HG03025 (cell line): ENCODE measurements at regions not wholly inside any gene's neighbourhood (a gene's known extent, or its start where the extent isn't known, plus 50 kb on each side); places are given as distances from the start of the nearest gene placed in this dataset.
"Not testable (repeated sequence)": the region's sequence is repeated elsewhere in the genome, so short reads cannot be mapped to it uniquely, and the experiment has no call there.

Source experiments
- ATAC-seq: cut with Tn5 transposase; IDR thresholded peaks from one replicate; pipeline ENCODE4 v1.9.1; 2021; ENCODE audit warnings: mild to moderate bottlenecking, moderate library complexity; ENCODE audit not compliant: unreplicated experiment, low FRiP score

DNA sequence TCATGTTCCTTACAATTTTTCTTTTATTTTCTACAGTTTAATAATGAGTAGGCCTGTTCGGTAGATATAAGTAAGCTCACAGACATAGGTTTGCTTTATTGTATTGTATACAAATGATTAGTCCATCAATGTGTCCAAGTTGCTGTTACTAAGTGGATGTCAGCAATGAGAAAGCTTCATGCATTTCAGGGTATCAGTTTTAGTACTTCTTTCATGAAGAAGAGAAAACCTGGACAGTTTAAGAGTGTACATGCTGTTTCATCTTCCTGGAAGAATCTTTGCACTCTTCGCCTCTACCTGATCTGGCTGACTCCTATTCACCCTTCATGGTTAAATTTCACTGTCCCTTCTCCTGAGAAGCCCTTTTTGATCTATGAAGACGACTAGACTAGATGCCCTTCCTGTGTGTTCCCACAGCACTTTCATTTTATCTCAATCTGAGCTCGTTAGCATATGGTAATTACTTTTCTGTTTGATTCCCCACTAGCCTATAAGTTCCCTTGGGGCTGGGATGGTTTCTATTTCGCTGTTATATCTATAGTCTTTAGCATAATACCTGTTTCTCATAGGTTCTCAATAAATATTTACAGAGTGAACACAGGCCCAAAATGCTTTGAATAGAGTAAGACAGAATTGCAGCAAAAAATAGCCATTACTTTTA, 70.7 kb downstream of the CETN3 start:
- no peak for ATAC-seq

- no peak for ATAC-seq
Observed at GRCh38 chr5:90337449-90338052, 72.0 kb downstream of the CETN3 start.

- ATAC-seq: no peak
Observed at GRCh38 chr5:90336752-90337151, 72.8 kb downstream of the CETN3 start.

GRCh38 chr5:90334741-90335140, 74.8 kb downstream of the CETN3 start:
- ATAC-seq: no peak

GRCh38 chr5:90329911-90330310, 79.6 kb downstream of the CETN3 start:
- no peak for ATAC-seq

GRCh38 chr5:90326995-90327394, 82.6 kb downstream of the CETN3 start:
- ATAC-seq: no peak

- ATAC-seq: no peak
Observed at GRCh38 chr5:90325093-90325492, 84.5 kb downstream of the CETN3 start.

GRCh38 chr5:90320348-90320747, 89.2 kb downstream of the CETN3 start:
- not testable (repeated sequence) for ATAC-seq

DNA sequence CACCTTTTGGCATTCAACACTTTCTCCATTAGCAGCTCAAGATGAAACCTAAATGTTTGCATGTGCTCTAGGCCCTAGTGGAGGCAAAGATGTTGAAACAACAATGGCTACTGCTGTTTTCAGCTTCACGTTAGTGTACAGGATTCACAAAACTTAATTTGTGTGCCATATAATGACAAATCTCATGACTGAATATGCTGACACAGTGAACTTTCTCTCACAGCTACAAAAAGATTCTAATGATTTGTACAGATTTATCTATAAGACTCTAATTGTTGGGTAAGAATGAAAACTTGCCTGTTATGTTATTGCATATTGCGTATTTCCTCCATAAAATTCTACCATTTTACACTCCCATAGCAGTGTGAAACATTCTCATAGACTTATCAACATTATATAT, 97.5 kb downstream of the CETN3 start:
- ATAC-seq: no peak

DNA sequence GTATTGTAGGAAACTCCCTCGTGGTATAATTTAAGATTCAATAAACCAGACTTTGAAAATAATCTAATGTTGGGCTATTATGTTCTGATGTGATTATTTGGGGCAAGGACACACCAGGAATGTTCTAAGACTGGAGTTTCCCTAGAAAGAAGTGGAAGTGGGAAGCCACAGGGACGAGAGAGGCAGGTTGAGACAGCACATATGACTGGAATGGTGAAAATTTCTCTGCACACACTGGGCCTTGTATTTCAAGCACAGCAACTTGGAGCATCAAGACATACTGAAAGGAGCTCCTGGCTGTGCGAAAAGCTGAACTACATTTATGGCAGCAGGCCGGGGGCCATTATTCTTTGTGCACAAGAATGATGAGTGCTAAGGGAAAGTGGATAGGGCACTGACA, 98.2 kb downstream of the CETN3 start:
- ATAC-seq: no peak

DNA sequence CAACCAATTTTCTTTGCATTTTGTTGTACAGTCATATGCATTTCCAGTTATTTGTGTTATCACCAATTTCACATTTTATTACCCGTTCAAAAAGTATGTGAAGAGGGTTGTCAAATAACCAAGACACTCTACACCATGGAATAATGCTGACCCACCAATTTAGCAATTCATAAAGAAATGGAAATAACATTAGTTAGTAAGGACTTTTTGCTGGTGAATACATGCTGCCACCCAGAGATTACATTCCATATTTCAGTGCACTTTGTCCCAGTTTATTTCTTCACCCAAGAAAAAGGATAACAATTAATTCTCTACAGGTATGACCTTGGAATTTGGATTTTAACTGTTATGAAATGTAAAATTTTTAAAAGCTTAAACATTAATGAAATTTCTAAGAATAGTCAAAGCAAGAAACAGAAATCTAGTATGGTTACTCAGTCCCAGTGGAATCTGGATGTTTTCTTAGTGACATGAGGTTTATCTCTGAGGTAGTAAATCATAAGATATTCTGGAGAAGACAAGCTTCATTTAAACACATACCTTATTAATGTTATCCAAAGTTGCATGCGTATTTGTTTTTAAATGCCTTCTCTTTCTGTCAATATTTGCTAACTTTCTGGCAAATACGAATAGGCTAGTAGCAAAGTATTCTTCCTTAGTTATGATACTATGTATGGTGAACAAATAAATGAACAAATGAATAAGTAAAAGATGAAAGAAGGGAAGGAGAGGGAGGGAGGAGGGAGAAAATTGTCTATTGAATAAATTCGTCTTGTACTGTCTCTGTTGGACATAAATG, 100.6 kb downstream of the CETN3 start:
- ATAC-seq: no peak

DNA sequence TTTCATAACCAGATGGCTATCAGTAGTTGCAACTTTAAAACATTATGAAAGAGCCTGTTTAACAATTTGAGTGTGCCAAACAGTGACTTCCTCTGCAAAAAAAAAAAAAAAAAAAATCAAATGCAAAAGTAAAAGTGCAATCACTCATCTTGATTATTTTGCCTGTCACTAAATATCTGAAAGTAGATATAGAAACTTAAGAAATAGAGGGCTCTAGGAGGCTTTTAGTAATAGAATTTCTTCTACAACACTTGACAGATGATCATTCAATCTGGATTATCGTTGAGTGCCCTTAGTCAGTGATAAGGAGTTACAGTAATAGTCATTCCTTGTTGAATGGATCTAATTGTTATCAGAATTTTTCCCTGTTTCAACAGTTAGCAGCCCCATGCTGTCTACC, 101.8 kb downstream of the CETN3 start:
- no peak for ATAC-seq

DNA sequence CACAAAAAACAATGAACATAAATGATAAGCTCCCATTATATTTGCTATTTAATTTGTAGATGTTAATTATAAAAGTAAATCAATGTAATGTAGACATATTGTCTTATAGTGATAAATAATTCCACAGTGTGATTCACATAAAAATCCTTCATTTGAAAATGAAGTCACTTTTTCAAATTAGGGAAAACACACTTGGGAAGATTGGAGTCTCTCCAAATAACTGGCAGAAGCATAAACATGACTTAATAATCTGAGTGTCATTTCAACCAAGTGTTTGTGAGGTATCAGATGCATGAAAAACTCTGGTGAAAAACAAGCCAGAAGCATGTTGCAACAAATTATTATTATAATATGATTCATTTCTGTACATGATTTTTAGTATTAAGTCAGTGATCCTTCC, 102.2 kb downstream of the CETN3 start:
- no peak for ATAC-seq

DNA sequence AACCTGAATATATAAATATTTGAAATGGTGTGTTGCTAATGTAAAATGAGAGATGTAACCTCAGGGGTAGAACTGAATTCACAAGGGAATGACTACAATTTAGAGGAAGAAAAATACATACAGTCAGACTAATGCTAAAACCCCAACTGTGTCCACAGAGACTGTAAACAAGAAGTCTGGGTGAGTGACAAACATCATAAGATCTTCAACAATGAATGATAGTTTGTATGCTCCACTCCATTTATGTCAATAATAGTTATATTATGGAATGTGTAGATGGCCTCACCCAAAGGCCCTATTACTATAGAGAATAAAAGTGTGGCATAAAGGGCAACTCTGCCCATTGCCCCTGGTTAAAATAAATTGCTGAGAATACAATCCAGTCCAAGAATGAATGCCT, 102.9 kb downstream of the CETN3 start:
- ATAC-seq: no peak

DNA sequence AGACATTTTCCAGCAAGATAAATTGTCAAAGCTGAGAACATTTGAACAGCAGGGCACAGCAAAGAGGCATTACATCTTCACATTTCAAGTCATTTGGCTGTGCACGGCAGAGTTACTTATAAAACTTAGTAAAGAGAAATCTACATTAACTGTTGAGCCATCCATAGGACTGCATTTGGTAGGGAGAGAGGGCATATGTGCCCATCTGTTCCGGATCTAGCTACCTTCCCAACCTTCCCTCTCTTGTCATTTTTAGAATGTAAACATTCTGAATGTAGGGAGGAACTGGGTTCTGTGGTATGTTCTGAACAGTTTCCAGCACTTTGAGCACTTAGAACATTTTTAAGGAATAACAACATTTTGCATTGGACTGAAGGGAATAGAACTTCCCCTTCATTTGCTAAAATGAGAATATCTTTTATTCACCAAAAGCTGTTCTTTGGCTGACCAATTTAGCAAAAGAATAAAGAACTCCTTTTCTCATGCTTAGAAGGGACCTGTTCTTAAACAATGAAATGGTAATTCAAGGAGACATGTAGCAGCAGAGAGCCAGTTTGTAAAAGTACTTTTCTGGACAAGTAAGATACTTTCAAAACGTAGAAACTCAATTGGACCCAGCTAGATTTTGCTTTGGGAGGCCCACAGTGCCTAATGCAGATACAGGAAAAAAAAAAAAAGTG, 104.4 kb downstream of the CETN3 start:
- ATAC-seq: no peak

- ATAC-seq: no peak
Observed at GRCh38 chr5:90301248-90301647, 108.3 kb downstream of the CETN3 start.

DNA sequence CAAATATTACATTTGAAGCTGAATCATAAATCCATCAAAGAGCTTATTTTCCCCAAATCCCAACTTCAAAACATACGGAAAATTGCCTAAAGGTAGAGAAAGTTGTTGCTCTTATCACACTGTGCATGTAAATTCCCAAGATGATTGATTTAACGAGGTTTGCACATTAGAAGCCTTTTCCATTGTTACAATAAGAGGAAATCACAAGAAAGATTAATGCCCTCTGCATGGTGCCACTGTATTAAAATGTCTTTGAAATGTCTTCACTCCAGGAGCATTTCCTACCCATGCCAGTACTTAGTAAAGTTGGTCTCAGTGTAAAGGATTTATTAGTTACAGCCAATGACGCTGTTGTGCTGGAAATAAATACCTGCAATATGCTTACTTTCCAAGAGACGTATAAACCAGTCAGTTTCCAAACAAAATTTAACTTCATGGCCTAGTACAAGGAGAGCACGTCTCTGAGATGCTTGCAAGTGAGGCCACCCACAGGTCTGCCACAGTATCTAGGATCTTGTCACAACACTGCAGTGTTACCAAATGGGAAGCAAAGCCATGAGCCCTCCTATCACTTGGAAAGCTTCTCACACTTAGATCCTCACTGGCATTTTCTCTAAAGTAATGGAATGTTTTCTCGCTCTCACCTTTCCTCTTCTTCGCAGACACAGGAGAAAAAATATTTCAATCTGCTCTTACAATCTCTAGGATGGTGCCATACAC, 112.4 kb downstream of the CETN3 start:
- no peak for ATAC-seq

- no peak for ATAC-seq
Observed at GRCh38 chr5:90294604-90295003, 115.0 kb downstream of the CETN3 start.

- no peak for ATAC-seq
Observed at GRCh38 chr5:90293931-90294330, 115.6 kb downstream of the CETN3 start.

GRCh38 chr5:90290648-90291047, 118.9 kb downstream of the CETN3 start:
- no peak for ATAC-seq

- no peak for ATAC-seq
Observed at GRCh38 chr5:90289837-90290236, 119.7 kb downstream of the CETN3 start.
